Tibial nerve (tissue), 3 donors: ENCODE measurements at regions not wholly inside any gene's neighbourhood (a gene's known extent, or its start where the extent isn't known, plus 50 kb on each side); places are given as distances from the start of the nearest gene placed in this dataset.
"Not testable (repeated sequence)": the region's sequence is repeated elsewhere in the genome, so short reads cannot be mapped to it uniquely, and the experiment has no call there.

Source experiments
- CTCF ChIP-seq, 5 experiments: fragments of 200-600 bp in 3 of 5; fragments of 450-650 bp in 2 of 5; sonication (generic) in 3 of 5; IDR thresholded peaks; one replicate each; pipeline ENCODE4 v1.5.1; 2016 to 2019; ENCODE audit warnings: antibody characterized with exemption in 5 of 5, mild to moderate bottlenecking in 3 of 5, moderate library complexity in 2 of 5
- POLR2A ChIP-seq, 2 donors: fragments of 450-650 bp; IDR thresholded peaks; one replicate each; pipeline ENCODE4 v1.6.1; 2017; ENCODE audit warnings: antibody characterized with exemption in 2 of 2, mild to moderate bottlenecking in 2 of 2, moderate library complexity in 2 of 2

- not testable (repeated sequence) for TF ChIP-seq CTCF, POLR2A (IDR thresholded peaks at IDR 0.05)
Measured at GRCh38 chr1:221958161-221958562, 216.3 kb upstream of the DUSP10 start.
